IgD-negative memory B cell (primary cell): ENCODE measurements at regions not wholly inside any gene's neighbourhood (a gene's known extent, or its start where the extent isn't known, plus 50 kb on each side); places are given as distances from the start of the nearest gene placed in this dataset.

Source experiments
- H3K27ac Mint-ChIP-seq, 3 donors: one replicate each; pipeline ENCODE4 v1.8.0; 2020 to 2022; ENCODE audit warnings: mild to moderate bottlenecking in 3 of 3, mixed read lengths in 3 of 3, moderate library complexity in 1 of 3
- H3K27me3 Mint-ChIP-seq: one replicate; pipeline ENCODE4 v1.8.0; 2021; ENCODE audit warnings: mixed read lengths
- H3K36me3 Mint-ChIP-seq: one replicate; pipeline ENCODE4 v1.8.0; 2020; ENCODE audit warnings: mild to moderate bottlenecking, mixed read lengths
- H3K4me1 Mint-ChIP-seq, 3 donors: one replicate each; pipeline ENCODE4 v1.8.0; 2020 to 2022; ENCODE audit warnings: mixed read lengths in 3 of 3, mild to moderate bottlenecking in 1 of 3
- H3K4me3 Mint-ChIP-seq, 4 donors: one replicate each; pipeline ENCODE4 v1.8.0; 2020 to 2022; ENCODE audit warnings: mild to moderate bottlenecking in 4 of 4, mixed read lengths in 4 of 4, moderate library complexity in 3 of 4
- H3K9me3 Mint-ChIP-seq, 3 donors: one replicate each; pipeline ENCODE4 v1.8.0; 2020 to 2021; ENCODE audit warnings: mixed read lengths in 3 of 3, mild to moderate bottlenecking in 1 of 3

GRCh38 chr3:24589513-24589851 lies 94.8 kb upstream of the THRB start:
- Mint-ChIP-seq H3K27me3 (peaks cover 6% of the 10 kb centered on the region), H3K27ac (no peak overlapping the region), H3K9me3 (peaks cover 0 to 2% (median 0%) of the 10 kb centered on the region in 3 donors), H3K4me3 (no peak overlapping the region), H3K4me1 (no peaks in the 10 kb centered on the region), H3K36me3 (no peaks in the 10 kb centered on the region)

- no peak overlapping the region for H3K4me3 Mint-ChIP-seq
- peaks cover 6% of the 10 kb centered on the region for H3K27me3 Mint-ChIP-seq
- peaks cover 1% of the 10 kb centered on the region for H3K36me3 Mint-ChIP-seq
- H3K4me1 Mint-ChIP-seq: no peaks in the 10 kb centered on the region
- no peak overlapping the region for H3K27ac Mint-ChIP-seq
- H3K9me3 Mint-ChIP-seq: peaks cover 0 to 2% (median 0%) of the 10 kb centered on the region in 3 donors
These were observed 95.6 kb upstream of the THRB start for GRCh38 chr3:24589931-24590880.

DNA sequence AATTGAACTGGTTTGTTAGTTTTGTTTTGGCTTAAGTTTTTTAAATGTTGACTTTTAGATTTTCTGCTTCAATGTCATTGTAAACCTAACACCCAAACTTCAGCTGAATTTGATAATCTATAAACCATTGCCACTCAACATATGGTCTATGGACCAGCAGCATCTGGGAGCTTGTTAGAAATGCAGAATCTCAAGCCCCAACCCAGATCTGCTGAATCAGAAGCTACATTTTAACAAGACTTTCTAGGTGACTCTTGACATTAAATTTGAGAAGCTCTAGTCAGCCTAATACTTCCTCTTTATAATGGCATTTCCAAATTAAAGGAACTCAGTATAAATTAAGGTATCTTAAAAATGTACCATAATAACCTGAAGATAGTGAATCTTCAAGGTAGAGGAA lies 96.5 kb upstream of the THRB start:
- H3K4me3 Mint-ChIP-seq: no peak overlapping the region
- peaks cover 1% of the 10 kb centered on the region for H3K36me3 Mint-ChIP-seq
- H3K9me3 Mint-ChIP-seq: peaks cover 0 to 2% (median 0%) of the 10 kb centered on the region in 3 donors
- no peak overlapping the region for H3K27ac Mint-ChIP-seq
- peaks cover 6% of the 10 kb centered on the region for H3K27me3 Mint-ChIP-seq
- no peaks in the 10 kb centered on the region for H3K4me1 Mint-ChIP-seq

- H3K27me3 Mint-ChIP-seq: peaks cover 6% of the 10 kb centered on the region
- H3K9me3 Mint-ChIP-seq: peaks cover 0 to 2% (median 0%) of the 10 kb centered on the region in 3 donors
- H3K4me1 Mint-ChIP-seq: no peaks in the 10 kb centered on the region
- H3K27ac Mint-ChIP-seq: no peak overlapping the region
- H3K36me3 Mint-ChIP-seq: peaks cover 1% of the 10 kb centered on the region
- H3K4me3 Mint-ChIP-seq: no peak overlapping the region
These were observed 97.3 kb upstream of the THRB start for GRCh38 chr3:24591661-24592555.

DNA sequence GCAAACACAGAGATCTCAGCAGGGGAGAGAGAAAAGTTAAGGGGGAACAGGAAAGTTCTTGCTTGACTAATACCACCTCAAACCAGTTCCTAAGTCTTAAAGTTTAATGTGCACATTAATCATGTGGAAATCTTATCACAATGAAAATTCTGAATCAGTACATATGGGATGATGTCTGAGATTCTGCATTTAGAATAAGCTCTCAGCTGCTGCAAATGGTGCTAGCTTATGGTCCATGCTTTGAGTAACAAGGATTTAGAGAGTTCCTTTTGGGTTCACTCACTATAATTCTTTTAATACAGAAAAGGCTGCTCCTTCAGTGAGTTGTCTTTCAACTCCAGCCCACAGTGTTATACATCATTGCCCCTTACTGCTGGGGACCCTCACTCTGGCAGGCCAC lies 99.5 kb upstream of the THRB start:
- no peak overlapping the region for H3K4me3 Mint-ChIP-seq
- H3K27me3 Mint-ChIP-seq: peaks cover 2% of the 10 kb centered on the region
- peaks cover 0 to 2% (median 1%) of the 10 kb centered on the region in 3 donors for H3K9me3 Mint-ChIP-seq
- H3K36me3 Mint-ChIP-seq: peaks cover 1% of the 10 kb centered on the region
- no peaks in the 10 kb centered on the region for H3K4me1 Mint-ChIP-seq
- no peak overlapping the region for H3K27ac Mint-ChIP-seq

- Mint-ChIP-seq H3K4me3 (no peak overlapping the region), H3K27ac (no peak overlapping the region), H3K36me3 (peaks cover 1% of the 10 kb centered on the region), H3K27me3 (no peaks in the 10 kb centered on the region), H3K4me1 (no peaks in the 10 kb centered on the region), H3K9me3 (peaks cover 0 to 2% (median 1%) of the 10 kb centered on the region in 3 donors)
These were observed 101.1 kb upstream of the THRB start for GRCh38 chr3:24595796-24596195.

- Mint-ChIP-seq H3K36me3 (peaks cover 1% of the 10 kb centered on the region), H3K9me3 (peaks cover 0 to 2% (median 1%) of the 10 kb centered on the region in 3 donors), H3K27ac (no peak overlapping the region), H3K4me3 (no peak overlapping the region), H3K27me3 (no peaks in the 10 kb centered on the region), H3K4me1 (no peaks in the 10 kb centered on the region)
These were observed 102.0 kb upstream of the THRB start for GRCh38 chr3:24596626-24597025.

DNA sequence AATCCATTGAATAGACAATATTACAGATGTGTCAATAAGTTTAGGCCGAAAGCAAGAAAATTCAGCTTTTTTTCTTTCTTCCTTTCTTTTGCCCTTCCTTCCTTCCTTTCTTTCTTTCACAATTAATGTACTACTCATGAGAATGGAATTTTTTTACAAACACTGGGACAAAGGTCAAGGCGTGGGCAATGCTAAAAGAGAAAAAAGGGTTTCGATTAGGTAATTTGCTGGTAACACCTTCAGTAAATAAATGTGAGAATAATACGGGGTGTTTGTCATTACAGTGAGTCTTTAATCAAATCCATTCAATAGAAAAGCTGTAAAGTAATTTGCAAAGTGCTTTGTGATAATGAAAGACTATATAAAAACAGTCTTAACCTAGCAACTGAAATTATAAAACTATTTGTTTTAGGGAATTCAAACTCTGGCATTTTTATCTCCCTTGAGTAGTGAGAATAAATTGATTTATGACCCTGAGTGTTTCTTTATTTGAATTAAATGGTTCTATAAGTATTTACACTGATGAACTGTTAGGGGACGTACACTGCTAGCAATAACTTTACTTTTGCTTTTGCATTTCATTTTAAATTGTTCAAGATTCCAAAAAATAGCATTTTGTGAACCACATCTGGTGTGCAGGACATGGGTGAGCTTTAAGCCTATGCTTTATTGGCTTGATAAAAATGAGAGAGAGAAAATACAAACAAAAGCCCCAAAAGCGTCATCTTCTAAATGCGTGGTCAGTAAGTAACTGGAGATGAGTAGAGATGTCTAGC lies 104.2 kb upstream of the THRB start:
- no peaks in the 10 kb centered on the region for H3K4me1 Mint-ChIP-seq
- H3K27ac Mint-ChIP-seq: no peak overlapping the region
- peaks cover 0 to 3% (median 1%) of the 10 kb centered on the region in 3 donors for H3K9me3 Mint-ChIP-seq
- H3K4me3 Mint-ChIP-seq: no peak overlapping the region
- H3K27me3 Mint-ChIP-seq: peaks cover 3% of the 10 kb centered on the region
- H3K36me3 Mint-ChIP-seq: peaks cover 1% of the 10 kb centered on the region

DNA sequence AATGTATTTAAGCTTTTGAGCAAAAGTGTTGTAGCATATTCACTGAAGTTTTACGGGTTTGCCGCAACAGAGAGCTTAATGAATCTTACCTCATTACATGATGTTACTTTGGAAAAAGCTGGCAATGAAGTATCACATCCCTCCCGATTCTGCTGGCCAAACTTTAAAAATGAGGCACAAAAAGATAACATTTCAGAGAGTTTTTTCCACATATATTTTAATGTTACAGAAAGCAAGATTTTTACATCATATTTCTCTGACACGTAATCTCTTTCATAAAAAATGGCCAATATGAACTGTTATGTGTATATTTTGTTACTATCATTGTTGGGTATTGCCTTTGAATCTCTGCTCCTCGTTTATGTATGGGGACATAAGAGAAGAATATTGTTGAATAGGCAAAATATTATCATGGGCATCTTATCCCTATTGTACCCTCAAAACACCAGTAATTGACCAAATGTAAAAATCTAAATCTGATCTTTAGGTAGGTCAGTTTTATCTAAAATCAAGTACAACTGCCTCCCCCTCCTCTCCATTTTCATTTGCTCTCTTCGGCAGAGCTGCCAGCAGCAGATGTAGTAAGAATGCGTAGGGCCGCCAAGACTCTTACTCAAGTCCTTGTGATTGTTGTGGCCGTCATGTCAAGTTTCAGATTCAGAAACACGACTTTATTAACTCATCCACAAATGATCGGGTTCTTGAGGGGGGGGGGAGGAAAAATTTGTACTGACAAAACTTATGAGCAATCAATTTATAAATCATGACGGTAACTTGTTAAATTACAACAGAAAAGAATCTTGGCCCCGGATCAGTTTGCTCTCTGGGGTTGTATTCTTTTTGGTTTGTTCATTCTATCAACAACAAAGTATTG lies 106.7 kb upstream of the THRB start:
- Mint-ChIP-seq H3K9me3 (peaks cover 0 to 3% (median 1%) of the 10 kb centered on the region in 3 donors), H3K27ac (no peak overlapping the region), H3K4me3 (no peak overlapping the region), H3K27me3 (peaks cover 3% of the 10 kb centered on the region), H3K4me1 (no peaks in the 10 kb centered on the region), H3K36me3 (peaks cover 2% of the 10 kb centered on the region)

- Mint-ChIP-seq H3K9me3 (peaks cover 0 to 2% (median 0%) of the 10 kb centered on the region in 3 donors), H3K4me1 (no peaks in the 10 kb centered on the region), H3K27ac (no peak overlapping the region), H3K4me3 (no peak overlapping the region), H3K27me3 (peaks cover 3% of the 10 kb centered on the region), H3K36me3 (peaks cover 2% of the 10 kb centered on the region)
These were observed 109.6 kb upstream of the THRB start for GRCh38 chr3:24604215-24604614.

DNA sequence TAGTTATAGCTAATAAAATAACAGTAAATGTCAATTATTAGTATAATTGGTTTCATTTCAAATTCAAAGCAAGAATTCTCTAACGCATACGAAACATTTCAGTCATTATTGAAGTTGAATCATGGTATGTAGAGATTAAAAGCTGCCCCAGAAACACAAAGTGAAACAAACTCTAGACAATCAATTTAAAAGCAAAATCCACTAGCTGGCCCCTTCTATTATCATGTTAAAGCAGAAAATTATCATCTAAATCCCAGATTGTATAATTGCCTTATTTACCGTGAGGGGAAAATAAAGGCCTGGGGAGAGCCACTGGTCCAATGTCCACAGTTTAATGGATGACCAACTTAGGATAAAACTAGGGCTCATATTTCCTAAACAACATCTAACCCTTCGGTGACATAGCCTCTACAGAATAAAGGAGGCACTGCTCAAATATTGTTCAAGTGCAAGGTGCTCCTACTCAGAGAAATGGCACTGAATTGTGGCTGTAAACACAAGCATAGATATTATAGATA lies 110.9 kb upstream of the THRB start:
- no peak overlapping the region for H3K4me3 Mint-ChIP-seq
- peaks cover 2% of the 10 kb centered on the region for H3K36me3 Mint-ChIP-seq
- H3K27me3 Mint-ChIP-seq: peaks cover 3% of the 10 kb centered on the region
- no peak overlapping the region for H3K27ac Mint-ChIP-seq
- H3K9me3 Mint-ChIP-seq: peaks cover 0 to 2% (median 0%) of the 10 kb centered on the region in 3 donors
- no peaks in the 10 kb centered on the region for H3K4me1 Mint-ChIP-seq

GRCh38 chr3:24607281-24607680 lies 112.6 kb upstream of the THRB start:
- Mint-ChIP-seq H3K4me3 (no peak overlapping the region), H3K27me3 (no peaks in the 10 kb centered on the region), H3K27ac (no peak overlapping the region), H3K4me1 (no peaks in the 10 kb centered on the region), H3K36me3 (peaks cover 2% of the 10 kb centered on the region), H3K9me3 (no peaks in the 10 kb centered on the region)

DNA sequence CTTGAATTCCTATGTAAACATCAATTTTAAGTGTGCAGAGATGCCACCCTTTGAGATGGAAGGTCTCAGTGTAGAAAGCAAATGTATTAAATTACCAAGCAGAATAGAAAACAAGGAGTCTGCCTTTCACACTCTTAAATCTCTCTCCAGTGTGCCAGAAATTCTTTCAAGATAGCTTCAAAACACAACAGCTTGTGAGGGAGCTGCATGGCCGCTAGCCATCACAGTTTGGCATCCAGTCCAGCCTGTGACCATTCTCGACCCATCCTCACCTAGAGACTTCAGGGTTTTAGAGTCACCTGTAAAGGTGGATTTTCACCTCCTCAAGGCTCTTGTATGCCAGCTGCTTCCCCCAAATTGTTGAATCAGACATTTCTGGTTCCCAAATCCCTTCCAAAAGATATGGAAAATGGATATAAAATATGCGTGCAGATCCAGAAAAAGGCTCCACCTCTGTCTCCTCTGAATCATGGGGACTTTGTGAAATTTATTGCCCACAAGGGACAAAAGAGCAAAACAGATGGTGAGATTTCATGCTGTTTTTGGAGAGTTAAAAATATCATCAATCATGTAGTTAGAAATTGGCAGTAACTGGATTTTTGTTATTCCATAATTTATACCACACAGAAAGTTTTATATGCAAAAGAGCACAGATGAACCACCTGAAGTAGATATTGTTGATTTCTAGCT lies 114.2 kb upstream of the THRB start:
- Mint-ChIP-seq H3K4me3 (no peak overlapping the region), H3K27me3 (no peaks in the 10 kb centered on the region)

More for the DNA sequence above, 114.2 kb upstream of the THRB start:
- H3K9me3 Mint-ChIP-seq: no peaks in the 10 kb centered on the region
- H3K4me1 Mint-ChIP-seq: no peaks in the 10 kb centered on the region
- peaks cover 2% of the 10 kb centered on the region for H3K36me3 Mint-ChIP-seq
- no peak overlapping the region for H3K27ac Mint-ChIP-seq
